GM12878 (cell line): ENCODE measurements at regions not wholly inside any gene's neighbourhood (a gene's known extent, or its start where the extent isn't known, plus 50 kb on each side); places are given as distances from the start of the nearest gene placed in this dataset.

Source experiments
- BCL3 ChIP-seq: IDR thresholded peaks from 2 replicates; pipeline ENCODE4 v1.6.1; 2011; ENCODE audit warnings: borderline replicate concordance, low read depth, mild to moderate bottlenecking, moderate library complexity, low read length; ENCODE audit not compliant: insufficient read depth, poor library complexity, severe bottlenecking
- CTCF ChIP-seq, 3 experiments: IDR thresholded peaks in 2 of 3; conservative IDR thresholded peaks in 1 of 3; 2 replicates each; pipeline ENCODE4 v1.5.1; 2011; ENCODE audit warnings: low read depth in 3 of 3, low read length in 3 of 3, mild to moderate bottlenecking in 3 of 3, control low read depth in 2 of 3, moderate library complexity in 2 of 3, inconsistent platforms in 1 of 3, mixed read lengths in 1 of 3; ENCODE audit not compliant: control insufficient read depth in 2 of 3, insufficient read depth in 1 of 3; ENCODE audit errors: extremely low read depth in 1 of 3
- ELK1 ChIP-seq: IDR thresholded peaks from 2 replicates; pipeline ENCODE4 v1.6.1; 2012; ENCODE audit warnings: low read depth, low read length, improper control_type of control experiment
- ESRRA ChIP-seq: IDR thresholded peaks from 2 replicates; pipeline ENCODE4 v1.6.1; 2012; ENCODE audit warnings: mild to moderate bottlenecking, low read length, improper control_type of control experiment
- FOXM1 ChIP-seq: IDR thresholded peaks from 2 replicates; pipeline ENCODE4 v1.6.1; 2012; ENCODE audit warnings: low read depth, mild to moderate bottlenecking, inconsistent platforms, low read length, moderate library complexity
- GABPA ChIP-seq: IDR thresholded peaks from 2 replicates; pipeline ENCODE4 v1.6.1; 2014; ENCODE audit warnings: antibody characterized with exemption, low read depth, mild to moderate bottlenecking, inconsistent platforms
- HDAC6 ChIP-seq: fragments of 200-600 bp; sonication (generic); IDR thresholded peaks from one replicate; pipeline ENCODE4 v1.8.0; 2017; ENCODE audit warnings: antibody characterized with exemption; ENCODE audit not compliant: unreplicated experiment
- POLR2AphosphoS5 ChIP-seq: IDR thresholded peaks from 2 replicates; pipeline ENCODE4 v1.6.1; 2011; ENCODE audit warnings: mild to moderate bottlenecking, low read length, inconsistent platforms
- RBBP5 ChIP-seq: fragments of 200-600 bp; sonication (generic); conservative IDR thresholded peaks from 2 replicates; pipeline ENCODE4 v1.6.1; 2016
- REST ChIP-seq: IDR thresholded peaks from 2 replicates; pipeline ENCODE4 v1.6.1; 2012; ENCODE audit warnings: mild to moderate bottlenecking, low read depth, low read length
- YBX1 ChIP-seq: fragments of 450-650 bp; IDR thresholded peaks from 2 replicates; pipeline ENCODE4 v1.6.1; 2016; ENCODE audit warnings: antibody characterized with exemption
- ZZZ3 ChIP-seq: IDR thresholded peaks from 2 replicates; pipeline ENCODE4 v1.6.1; 2011; ENCODE audit warnings: low read depth; ENCODE audit not compliant: control insufficient read depth, insufficient read length
- TF ChIP-seq, protein P1 (sequence below): IDR thresholded peaks from 2 replicates; pipeline ENCODE4 v1.6.1; 2012; ENCODE audit warnings: low read length, inconsistent platforms
- TF ChIP-seq, protein P2 (sequence below): fragments of 150-350 bp; IDR thresholded peaks from 2 replicates; pipeline ENCODE4 v1.6.1; 2016; ENCODE audit warnings: low read depth, low read length

DNA sequence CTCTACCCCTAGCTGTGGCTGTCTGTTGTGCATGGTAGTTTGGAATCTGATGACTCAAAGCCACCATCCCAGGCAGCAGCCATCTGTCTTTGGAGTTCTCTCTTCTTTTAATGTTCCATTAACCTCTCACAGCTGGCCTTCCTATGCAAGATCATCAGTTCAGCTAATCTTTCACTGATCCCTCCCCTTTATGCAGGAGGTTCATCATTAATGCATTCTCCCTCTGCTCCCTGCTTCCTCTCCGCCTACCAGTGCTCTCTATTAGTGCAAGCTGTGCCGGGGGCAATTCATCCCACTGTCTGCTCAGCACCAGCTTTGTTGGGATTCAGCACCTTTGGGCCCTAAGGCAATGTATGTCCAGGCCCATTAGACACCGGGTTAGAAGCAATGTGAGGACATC lies 413.0 kb upstream of the LRRC4C start:
- TF ChIP-seq CTCF (IDR thresholded peaks at IDR 0.05 in 2 of 3, conservative IDR thresholded peaks at IDR 0.05 in 1 of 3; ENCODE audit: control insufficient read depth in 2 of 3, extremely low read depth in 1 of 3, insufficient read depth in 1 of 3, low read depth in 3 of 3, low read length in 3 of 3) (no peak), GABPA (no peak), ZZZ3 (no peak), REST (no peak), ESRRA (no peak), FOXM1 (no peak), BCL3 (no peak), RBBP5 (no peak), YBX1 (no peak), POLR2AphosphoS5 (no peak), ELK1 (no peak), HDAC6 (no peak)
- TF ChIP-seq, protein P1, sequence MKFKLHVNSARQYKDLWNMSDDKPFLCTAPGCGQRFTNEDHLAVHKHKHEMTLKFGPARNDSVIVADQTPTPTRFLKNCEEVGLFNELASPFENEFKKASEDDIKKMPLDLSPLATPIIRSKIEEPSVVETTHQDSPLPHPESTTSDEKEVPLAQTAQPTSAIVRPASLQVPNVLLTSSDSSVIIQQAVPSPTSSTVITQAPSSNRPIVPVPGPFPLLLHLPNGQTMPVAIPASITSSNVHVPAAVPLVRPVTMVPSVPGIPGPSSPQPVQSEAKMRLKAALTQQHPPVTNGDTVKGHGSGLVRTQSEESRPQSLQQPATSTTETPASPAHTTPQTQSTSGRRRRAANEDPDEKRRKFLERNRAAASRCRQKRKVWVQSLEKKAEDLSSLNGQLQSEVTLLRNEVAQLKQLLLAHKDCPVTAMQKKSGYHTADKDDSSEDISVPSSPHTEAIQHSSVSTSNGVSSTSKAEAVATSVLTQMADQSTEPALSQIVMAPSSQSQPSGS, result no peak
- TF ChIP-seq, protein P2, sequence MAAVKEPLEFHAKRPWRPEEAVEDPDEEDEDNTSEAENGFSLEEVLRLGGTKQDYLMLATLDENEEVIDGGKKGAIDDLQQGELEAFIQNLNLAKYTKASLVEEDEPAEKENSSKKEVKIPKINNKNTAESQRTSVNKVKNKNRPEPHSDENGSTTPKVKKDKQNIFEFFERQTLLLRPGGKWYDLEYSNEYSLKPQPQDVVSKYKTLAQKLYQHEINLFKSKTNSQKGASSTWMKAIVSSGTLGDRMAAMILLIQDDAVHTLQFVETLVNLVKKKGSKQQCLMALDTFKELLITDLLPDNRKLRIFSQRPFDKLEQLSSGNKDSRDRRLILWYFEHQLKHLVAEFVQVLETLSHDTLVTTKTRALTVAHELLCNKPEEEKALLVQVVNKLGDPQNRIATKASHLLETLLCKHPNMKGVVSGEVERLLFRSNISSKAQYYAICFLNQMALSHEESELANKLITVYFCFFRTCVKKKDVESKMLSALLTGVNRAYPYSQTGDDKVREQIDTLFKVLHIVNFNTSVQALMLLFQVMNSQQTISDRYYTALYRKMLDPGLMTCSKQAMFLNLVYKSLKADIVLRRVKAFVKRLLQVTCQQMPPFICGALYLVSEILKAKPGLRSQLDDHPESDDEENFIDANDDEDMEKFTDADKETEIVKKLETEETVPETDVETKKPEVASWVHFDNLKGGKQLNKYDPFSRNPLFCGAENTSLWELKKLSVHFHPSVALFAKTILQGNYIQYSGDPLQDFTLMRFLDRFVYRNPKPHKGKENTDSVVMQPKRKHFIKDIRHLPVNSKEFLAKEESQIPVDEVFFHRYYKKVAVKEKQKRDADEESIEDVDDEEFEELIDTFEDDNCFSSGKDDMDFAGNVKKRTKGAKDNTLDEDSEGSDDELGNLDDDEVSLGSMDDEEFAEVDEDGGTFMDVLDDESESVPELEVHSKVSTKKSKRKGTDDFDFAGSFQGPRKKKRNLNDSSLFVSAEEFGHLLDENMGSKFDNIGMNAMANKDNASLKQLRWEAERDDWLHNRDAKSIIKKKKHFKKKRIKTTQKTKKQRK, result no peak
